ENCODE measurements at regions not wholly inside any gene's neighbourhood (a gene's known extent, or its start where the extent isn't known, plus 50 kb on each side); places are given as distances from the start of the nearest gene placed in this dataset.

GRCh38 chr13:106118996-106119395, 416.5 kb downstream of the EFNB2 start:
- intact Hi-C loops (cut with micrococcal nuclease), result no loop called here
- TF ChIP-seq CTCF (IDR thresholded peaks at IDR 0.05; ENCODE audit: borderline replicate concordance), result no peak
- Histone ChIP-seq H3K36me3 (no peaks in the 10 kb centered on the region), H3K27ac (replicated peaks) (no peak overlapping the region), H3K4me3 (peak overlapping the region; percentile 35), H3K27me3 (ENCODE audit: low read depth) (no peaks in the 10 kb centered on the region), H3K9me3 (replicated peaks) (no peaks in the 10 kb centered on the region), H3K4me1 (no peaks in the 10 kb centered on the region)
- no peak for DNase-seq

GRCh38 chr13:106118050-106118449, 417.4 kb downstream of the EFNB2 start:
- no peak for TF ChIP-seq CTCF (IDR thresholded peaks at IDR 0.05; ENCODE audit: borderline replicate concordance)
- H3K4me3 ChIP-seq, result no peak overlapping the region
- H3K4me1 ChIP-seq, result no peaks in the 10 kb centered on the region
- no peak overlapping the region for H3K27ac ChIP-seq (replicated peaks)
- no peaks in the 10 kb centered on the region for H3K27me3 ChIP-seq (ENCODE audit: low read depth)
- no peaks in the 10 kb centered on the region for H3K36me3 ChIP-seq
- intact Hi-C loops (cut with micrococcal nuclease), result no loop called here
- DNase-seq, result no peak
- H3K9me3 ChIP-seq (replicated peaks), result no peaks in the 10 kb centered on the region

GRCh38 chr13:106117640-106118039, 417.8 kb downstream of the EFNB2 start:
- Histone ChIP-seq H3K9me3 (replicated peaks) (no peaks in the 10 kb centered on the region), H3K4me3 (no peak overlapping the region), H3K36me3 (no peaks in the 10 kb centered on the region), H3K4me1 (no peaks in the 10 kb centered on the region), H3K27me3 (ENCODE audit: low read depth) (no peaks in the 10 kb centered on the region), H3K27ac (replicated peaks) (no peak overlapping the region)
- intact Hi-C loops (cut with micrococcal nuclease), result no loop called here
- TF ChIP-seq CTCF (IDR thresholded peaks at IDR 0.05; ENCODE audit: borderline replicate concordance), result no peak
- no peak for DNase-seq

GRCh38 chr13:106117035-106117434, 418.4 kb downstream of the EFNB2 start:
- no peak overlapping the region for H3K27ac ChIP-seq (replicated peaks)
- no peak for DNase-seq
- no peak overlapping the region for H3K4me3 ChIP-seq
- H3K4me1 ChIP-seq, result no peaks in the 10 kb centered on the region
- intact Hi-C loops (cut with micrococcal nuclease), result no loop called here
- no peaks in the 10 kb centered on the region for H3K36me3 ChIP-seq
- no peak for TF ChIP-seq CTCF (IDR thresholded peaks at IDR 0.05; ENCODE audit: borderline replicate concordance)
- H3K27me3 ChIP-seq (ENCODE audit: low read depth), result no peaks in the 10 kb centered on the region
- no peaks in the 10 kb centered on the region for H3K9me3 ChIP-seq (replicated peaks)

- Histone ChIP-seq H3K27ac (replicated peaks) (no peak overlapping the region), H3K27me3 (ENCODE audit: low read depth) (no peaks in the 10 kb centered on the region), H3K36me3 (no peaks in the 10 kb centered on the region), H3K4me3 (no peak overlapping the region), H3K4me1 (no peaks in the 10 kb centered on the region), H3K9me3 (replicated peaks) (no peaks in the 10 kb centered on the region)
- intact Hi-C loops (cut with micrococcal nuclease), result no loop called here
- no peak for TF ChIP-seq CTCF (IDR thresholded peaks at IDR 0.05; ENCODE audit: borderline replicate concordance)
- no peak for DNase-seq
These were observed 420.4 kb downstream of the EFNB2 start for GRCh38 chr13:106115081-106115480.

- Histone ChIP-seq H3K4me3 (no peak overlapping the region), H3K4me1 (no peaks in the 10 kb centered on the region), H3K27me3 (ENCODE audit: low read depth) (no peaks in the 10 kb centered on the region), H3K9me3 (replicated peaks) (no peaks in the 10 kb centered on the region), H3K36me3 (no peaks in the 10 kb centered on the region), H3K27ac (replicated peaks) (no peak overlapping the region)
- intact Hi-C loops (cut with micrococcal nuclease), result no loop called here
- no peak for TF ChIP-seq CTCF (IDR thresholded peaks at IDR 0.05; ENCODE audit: borderline replicate concordance)
- no peak for DNase-seq
These were observed 421.7 kb downstream of the EFNB2 start for GRCh38 chr13:106113796-106114195.
